Panc1 (cell line): ENCODE measurements at regions not wholly inside any gene's neighbourhood (a gene's known extent, or its start where the extent isn't known, plus 50 kb on each side); places are given as distances from the start of the nearest gene placed in this dataset.

Experiments used
- ATAC-seq: fragments of 200-7000 bp; cut with Tn5 transposase; 2 replicates; pipeline ENCODE4 v1.9.1; 2020; ENCODE audit warnings: mild to moderate bottlenecking, moderate library complexity
- BruUV-seq: library from RNA; stranded (reverse); fragments of 400-500 nt; replicated peaks from 2 replicates; lab custom pipeline; 2021; lab: Mats Ljungman, UMichigan
- CTCF ChIA-PET: fragments of 300-600 bp; sonication (Branson Sonifier 250); formaldehyde crosslinking; loops from one replicate; lab custom pipeline; 2022; ENCODE audit warnings: antibody characterized with exemption; lab: Charles Lee
- POLR2A ChIA-PET: fragments of 300-600 bp; sonication (Branson Sonifier 250); formaldehyde crosslinking; loops from one replicate; lab custom pipeline; 2022; ENCODE audit warnings: antibody characterized with exemption; lab: Charles Lee
- DNase-seq: peaks from one replicate; pipeline ENCODE4 v3.0.0-alpha.2; 2010; ENCODE audit warnings: low read depth, low spot score
- H3K27ac ChIP-seq: 2 replicates; pipeline ENCODE4 v1.5.1; 2011; ENCODE audit warnings: mild to moderate bottlenecking, low read length, inconsistent platforms
- H3K27me3 ChIP-seq: fragments of 200-500 bp; sonication (Bioruptor generic); 2 replicates; pipeline ENCODE4 v1.6.0; 2014; ENCODE audit warnings: low read length, inconsistent platforms; ENCODE audit not compliant: control insufficient read depth, insufficient read depth
- H3K36me3 ChIP-seq: fragments of 200-500 bp; sonication (Bioruptor generic); 2 replicates; pipeline ENCODE4 v1.5.1; 2014; ENCODE audit warnings: inconsistent platforms, mild to moderate bottlenecking, low read length, moderate library complexity; ENCODE audit not compliant: control insufficient read depth, insufficient read depth
- H3K4me1 ChIP-seq: 2 replicates; pipeline ENCODE4 v1.5.1; 2011; ENCODE audit warnings: inconsistent platforms, mild to moderate bottlenecking, low read length, moderate library complexity; ENCODE audit not compliant: control insufficient read depth, insufficient read depth
- H3K4me3 ChIP-seq, 2 experiments: 2 replicates each; pipeline ENCODE4 v1.5.1; 2011 to 2012; ENCODE audit warnings: low read depth in 2 of 2, low read length in 2 of 2, mild to moderate bottlenecking in 2 of 2, inconsistent platforms in 1 of 2, moderate library complexity in 1 of 2
- H3K9me3 ChIP-seq: fragments of 200-500 bp; sonication (Bioruptor generic); 2 replicates; pipeline ENCODE4 v1.5.1; 2014; ENCODE audit warnings: low read depth, mild to moderate bottlenecking, inconsistent platforms, low read length, moderate library complexity; ENCODE audit not compliant: control insufficient read depth, insufficient read depth
- POLR2AphosphoS5 ChIP-seq: IDR thresholded peaks from 2 replicates; pipeline ENCODE4 v1.6.1; 2012; ENCODE audit warnings: mild to moderate bottlenecking, low read depth, low read length, moderate library complexity
- SIN3A ChIP-seq: IDR thresholded peaks from 2 replicates; pipeline ENCODE4 v1.6.1; 2012; ENCODE audit warnings: low read depth, mild to moderate bottlenecking, low read length, moderate library complexity, borderline replicate concordance; ENCODE audit not compliant: insufficient read depth
- TCF7L2 ChIP-seq: IDR thresholded peaks from 2 replicates; pipeline ENCODE4 v1.6.1; 2011; ENCODE audit warnings: mild to moderate bottlenecking, low read depth, low read length, inconsistent platforms
- in situ Hi-C: cut with HindIII; loops from 2 replicates; pipeline ENCODE4 v1.10.0; 2016; ENCODE audit warnings: low sequenced_read_pairs, low pct_unique_long_range_greater_than_20kb
- intact Hi-C: fragments of 100-400 bp; cut with micrococcal nuclease; formaldehyde crosslinking; loops from one replicate; pipeline ENCODE4 v1.10.0; 2022; ENCODE audit not compliant: unreplicated experiment
- TF ChIP-seq, protein P1 (sequence below), 2 experiments: IDR thresholded peaks; 2 replicates each; pipeline ENCODE4 v1.6.1; 2011 to 2012; ENCODE audit warnings: low read depth in 2 of 2, control low read depth in 1 of 2, low read length in 1 of 2, mild to moderate bottlenecking in 1 of 2, moderate library complexity in 1 of 2; ENCODE audit not compliant: insufficient read depth in 1 of 2
- TF ChIP-seq, protein P2 (sequence below): fragments of 450-650 bp; IDR thresholded peaks from 2 replicates; pipeline ENCODE4 v1.5.1; 2017; ENCODE audit warnings: mild to moderate bottlenecking

DNA sequence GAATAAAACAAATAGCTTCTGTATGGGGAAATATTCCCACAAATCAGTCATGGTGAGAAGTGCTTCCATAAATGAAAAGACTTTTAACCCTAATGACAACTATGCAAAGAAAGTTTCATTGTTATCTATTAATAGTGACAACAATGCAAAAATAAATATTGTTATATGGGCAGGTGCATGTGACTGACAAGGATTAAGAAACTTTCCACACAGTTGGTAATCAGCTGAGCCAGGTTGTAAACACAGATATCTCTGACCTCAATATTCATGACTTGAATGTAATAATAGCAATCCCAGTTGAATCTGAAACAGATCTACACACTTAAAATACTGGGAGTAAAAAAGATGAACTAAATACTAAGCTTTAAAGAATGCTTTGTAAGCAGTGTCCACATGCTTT is 517.0 kb upstream of the SOX11 start:
- in situ Hi-C loops (no loop called here), intact Hi-C loops (no loop called here)
- Histone ChIP-seq H3K4me3 (no peak overlapping the region), H3K4me1 (no peaks in the 10 kb centered on the region), H3K27ac (no peak overlapping the region), H3K27me3 (no peaks in the 10 kb centered on the region), H3K9me3 (peaks cover 10% of the 10 kb centered on the region), H3K36me3 (no peaks in the 10 kb centered on the region)
- ATAC-seq, result no peak
- TF ChIP-seq TCF7L2 (no peak), POLR2AphosphoS5 (no peak), SIN3A (no peak)
- TF ChIP-seq, protein P1, sequence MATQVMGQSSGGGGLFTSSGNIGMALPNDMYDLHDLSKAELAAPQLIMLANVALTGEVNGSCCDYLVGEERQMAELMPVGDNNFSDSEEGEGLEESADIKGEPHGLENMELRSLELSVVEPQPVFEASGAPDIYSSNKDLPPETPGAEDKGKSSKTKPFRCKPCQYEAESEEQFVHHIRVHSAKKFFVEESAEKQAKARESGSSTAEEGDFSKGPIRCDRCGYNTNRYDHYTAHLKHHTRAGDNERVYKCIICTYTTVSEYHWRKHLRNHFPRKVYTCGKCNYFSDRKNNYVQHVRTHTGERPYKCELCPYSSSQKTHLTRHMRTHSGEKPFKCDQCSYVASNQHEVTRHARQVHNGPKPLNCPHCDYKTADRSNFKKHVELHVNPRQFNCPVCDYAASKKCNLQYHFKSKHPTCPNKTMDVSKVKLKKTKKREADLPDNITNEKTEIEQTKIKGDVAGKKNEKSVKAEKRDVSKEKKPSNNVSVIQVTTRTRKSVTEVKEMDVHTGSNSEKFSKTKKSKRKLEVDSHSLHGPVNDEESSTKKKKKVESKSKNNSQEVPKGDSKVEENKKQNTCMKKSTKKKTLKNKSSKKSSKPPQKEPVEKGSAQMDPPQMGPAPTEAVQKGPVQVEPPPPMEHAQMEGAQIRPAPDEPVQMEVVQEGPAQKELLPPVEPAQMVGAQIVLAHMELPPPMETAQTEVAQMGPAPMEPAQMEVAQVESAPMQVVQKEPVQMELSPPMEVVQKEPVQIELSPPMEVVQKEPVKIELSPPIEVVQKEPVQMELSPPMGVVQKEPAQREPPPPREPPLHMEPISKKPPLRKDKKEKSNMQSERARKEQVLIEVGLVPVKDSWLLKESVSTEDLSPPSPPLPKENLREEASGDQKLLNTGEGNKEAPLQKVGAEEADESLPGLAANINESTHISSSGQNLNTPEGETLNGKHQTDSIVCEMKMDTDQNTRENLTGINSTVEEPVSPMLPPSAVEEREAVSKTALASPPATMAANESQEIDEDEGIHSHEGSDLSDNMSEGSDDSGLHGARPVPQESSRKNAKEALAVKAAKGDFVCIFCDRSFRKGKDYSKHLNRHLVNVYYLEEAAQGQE (IDR thresholded peaks at IDR 0.05; ENCODE audit: insufficient read depth in 1 of 2, low read depth in 2 of 2, low read length in 1 of 2), result no peak
- TF ChIP-seq, protein P2, sequence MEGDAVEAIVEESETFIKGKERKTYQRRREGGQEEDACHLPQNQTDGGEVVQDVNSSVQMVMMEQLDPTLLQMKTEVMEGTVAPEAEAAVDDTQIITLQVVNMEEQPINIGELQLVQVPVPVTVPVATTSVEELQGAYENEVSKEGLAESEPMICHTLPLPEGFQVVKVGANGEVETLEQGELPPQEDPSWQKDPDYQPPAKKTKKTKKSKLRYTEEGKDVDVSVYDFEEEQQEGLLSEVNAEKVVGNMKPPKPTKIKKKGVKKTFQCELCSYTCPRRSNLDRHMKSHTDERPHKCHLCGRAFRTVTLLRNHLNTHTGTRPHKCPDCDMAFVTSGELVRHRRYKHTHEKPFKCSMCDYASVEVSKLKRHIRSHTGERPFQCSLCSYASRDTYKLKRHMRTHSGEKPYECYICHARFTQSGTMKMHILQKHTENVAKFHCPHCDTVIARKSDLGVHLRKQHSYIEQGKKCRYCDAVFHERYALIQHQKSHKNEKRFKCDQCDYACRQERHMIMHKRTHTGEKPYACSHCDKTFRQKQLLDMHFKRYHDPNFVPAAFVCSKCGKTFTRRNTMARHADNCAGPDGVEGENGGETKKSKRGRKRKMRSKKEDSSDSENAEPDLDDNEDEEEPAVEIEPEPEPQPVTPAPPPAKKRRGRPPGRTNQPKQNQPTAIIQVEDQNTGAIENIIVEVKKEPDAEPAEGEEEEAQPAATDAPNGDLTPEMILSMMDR, result no peak
- BruUV-seq, result no TSS peak
- no peak for DNase-seq
- CTCF ChIA-PET, result no interaction called here
- POLR2A ChIA-PET, result no interaction called here

DNA sequence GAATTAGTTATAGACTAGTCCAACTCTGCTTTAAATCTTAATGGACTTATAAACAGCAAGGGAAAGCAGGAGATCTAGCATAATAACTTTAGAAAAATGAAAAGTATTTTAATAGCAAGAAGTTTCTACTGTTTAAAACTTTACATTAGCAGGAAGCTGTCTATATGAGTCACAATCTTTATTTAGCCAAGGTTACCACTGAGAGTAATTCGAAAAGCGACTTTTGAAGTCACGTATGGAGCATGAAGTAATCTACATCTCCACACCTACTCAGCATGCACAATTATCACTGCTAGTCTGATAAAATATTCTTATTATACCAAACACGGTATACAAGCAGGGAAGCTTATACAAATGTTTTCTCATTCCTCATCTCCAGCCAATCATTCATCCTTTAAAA is 515.4 kb upstream of the SOX11 start:
- intact Hi-C loops (no loop called here), in situ Hi-C loops (no loop called here)
- Histone ChIP-seq H3K9me3 (no peaks in the 10 kb centered on the region; the same call in 1 of the 2 replicates), H3K27ac (no peak overlapping the region), H3K27me3 (no peaks in the 10 kb centered on the region), H3K4me1 (no peaks in the 10 kb centered on the region), H3K36me3 (no peaks in the 10 kb centered on the region), H3K4me3 (no peak overlapping the region)
- POLR2A ChIA-PET, result no interaction called here
- DNase-seq, result no peak
- no peak for ATAC-seq
- no TSS peak for BruUV-seq
- TF ChIP-seq TCF7L2 (no peak), SIN3A (no peak), POLR2AphosphoS5 (no peak)
- TF ChIP-seq, protein P2, result no peak
- TF ChIP-seq, protein P1 (IDR thresholded peaks at IDR 0.05; ENCODE audit: insufficient read depth in 1 of 2, low read depth in 2 of 2, low read length in 1 of 2), result no peak
- CTCF ChIA-PET, result no interaction called here
